ENCODE measurements at regions not wholly inside any gene's neighbourhood (a gene's known extent, or its start where the extent isn't known, plus 50 kb on each side); places are given as distances from the start of the nearest gene placed in this dataset.
"Not testable (repeated sequence)": the region's sequence is repeated elsewhere in the genome, so short reads cannot be mapped to it uniquely, and the experiment has no call there.

DNA sequence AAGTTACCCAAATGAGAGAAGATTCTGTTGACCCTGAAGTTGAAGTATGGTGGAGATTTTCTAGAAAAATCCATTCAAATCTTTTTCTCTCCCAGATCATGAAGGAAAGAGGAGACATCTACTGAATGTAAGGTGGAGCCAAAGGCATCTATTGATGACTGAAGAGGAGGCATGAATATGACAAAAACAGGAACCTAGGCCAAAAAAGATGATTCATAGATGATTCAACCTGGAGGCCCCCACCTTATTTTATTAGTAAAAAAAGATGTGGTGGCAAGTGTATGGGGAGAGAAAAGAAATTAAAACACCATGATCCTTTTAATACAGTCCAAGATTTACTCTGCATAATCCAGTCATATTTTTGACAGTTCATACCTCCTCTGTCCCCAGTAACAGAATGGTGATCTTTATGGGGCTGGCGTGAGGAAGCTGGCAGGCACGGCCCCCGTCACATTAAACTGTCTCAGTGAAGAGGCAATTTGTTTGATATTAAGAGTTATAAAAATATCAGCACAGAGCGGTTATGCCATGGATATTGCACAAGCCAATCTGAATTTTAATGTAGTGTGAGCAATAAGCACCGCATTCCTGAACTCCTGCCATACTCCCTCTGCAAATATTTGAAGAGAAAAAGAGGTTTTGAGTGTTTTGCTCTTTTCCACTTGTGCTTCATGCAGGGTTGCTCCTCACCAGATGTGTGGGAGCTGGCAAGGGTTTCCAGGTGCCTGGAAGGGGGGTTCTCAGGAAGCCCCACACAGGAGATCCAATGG is 94.4 kb downstream of the TRIM43 start:
- DNase-seq (ENCODE audit: low read depth), result peak; percentile 82

DNA sequence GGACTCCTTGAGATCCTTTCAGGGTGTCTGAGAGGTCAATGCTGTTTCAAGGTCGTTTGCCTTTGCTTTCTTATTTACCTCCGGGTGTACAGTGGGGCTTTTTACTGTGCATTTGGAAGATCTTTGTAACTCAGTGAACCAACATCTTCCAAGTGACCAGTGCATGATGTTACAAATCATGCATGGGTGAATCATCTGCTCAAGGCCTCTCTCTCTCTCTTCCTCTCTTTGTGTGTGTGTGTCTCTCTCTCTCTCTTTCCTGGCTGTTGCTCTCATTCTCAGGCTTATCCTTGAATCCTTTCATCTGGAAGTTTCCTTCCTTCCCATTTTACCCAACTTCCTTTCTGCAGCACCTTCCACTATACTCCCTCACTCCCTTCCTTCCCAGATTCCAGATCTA is 96.1 kb downstream of the TRIM43 start:
- peak; percentile 79 for DNase-seq (ENCODE audit: low read depth)

DNA sequence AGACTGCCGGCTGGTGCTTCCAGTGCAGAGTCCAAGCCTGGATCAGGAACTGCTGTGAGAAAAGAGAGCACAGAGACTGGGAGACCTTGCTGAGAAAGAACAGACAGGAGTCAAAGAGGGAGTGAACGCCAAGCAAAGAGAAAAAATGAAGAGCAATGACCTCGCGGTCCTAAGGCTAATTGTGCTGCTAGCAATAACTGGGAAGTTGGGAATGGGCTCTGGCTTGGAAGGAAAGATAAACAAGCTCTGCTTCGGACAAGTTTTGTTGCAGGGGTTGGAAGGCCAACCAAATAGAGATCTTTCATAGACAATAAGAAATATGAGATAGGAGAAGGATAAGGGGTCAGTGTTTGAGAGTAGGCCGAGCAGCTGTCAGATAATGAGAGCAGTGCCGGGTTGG is 99.4 kb downstream of the TRIM43 start:
- DNase-seq (ENCODE audit: low read depth), result not testable (repeated sequence)

DNA sequence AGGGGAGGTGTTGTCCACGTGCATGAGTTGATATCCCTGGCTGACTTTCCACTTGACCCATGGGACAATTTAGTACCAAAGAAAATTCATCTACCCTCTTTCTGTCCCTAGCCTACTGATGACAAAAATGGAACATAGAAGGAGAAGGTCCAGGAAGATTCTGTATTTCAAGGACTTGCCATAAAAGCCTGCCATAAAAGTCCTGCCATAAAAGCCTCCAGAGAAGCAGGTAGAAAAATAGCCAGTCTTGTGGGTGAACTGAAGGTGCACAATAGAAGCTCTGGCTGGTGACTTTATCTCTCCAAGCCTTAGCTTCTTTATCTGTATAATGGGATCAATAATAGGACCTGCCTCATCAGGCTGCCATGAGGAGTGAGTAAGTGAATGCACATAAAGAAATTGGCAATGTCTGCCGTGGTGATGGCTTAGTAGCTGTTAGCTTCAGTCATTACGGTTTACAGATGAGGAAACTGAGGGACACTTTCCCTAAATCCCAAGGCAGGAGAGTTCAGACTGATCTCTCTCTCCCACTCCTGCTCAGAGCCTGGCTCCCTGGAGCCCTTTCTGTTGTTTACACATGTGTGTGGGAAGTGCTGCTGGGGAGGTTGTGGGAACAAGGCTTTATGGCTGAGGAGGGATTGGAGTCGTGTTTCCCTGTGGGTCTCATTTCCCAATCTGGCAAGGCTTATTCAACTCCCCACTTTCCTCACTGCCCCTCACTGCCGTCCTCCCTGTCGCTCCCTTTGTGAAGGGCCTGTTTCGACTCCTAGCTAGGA is 101.5 kb downstream of the TRIM43 start:
- not testable (repeated sequence) for DNase-seq (ENCODE audit: low read depth)

DNA sequence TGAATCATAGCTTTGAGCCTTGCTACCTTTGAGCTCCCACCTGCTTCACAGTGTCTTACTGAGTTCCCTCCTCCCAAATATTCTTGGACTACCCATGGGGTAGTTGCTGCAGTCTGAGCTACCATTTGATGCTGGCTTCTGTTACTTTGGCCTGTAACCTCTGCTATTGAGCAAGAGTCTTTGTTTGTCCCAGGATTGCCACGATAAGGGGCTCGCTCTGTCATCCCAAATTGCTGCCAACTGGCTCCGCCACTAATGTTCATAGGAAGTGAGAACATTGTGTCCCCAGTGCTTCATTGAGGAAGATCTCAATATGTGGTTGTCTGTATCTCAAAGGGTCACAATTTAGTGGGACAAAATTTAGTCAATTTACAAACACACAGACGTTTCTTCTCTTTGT is 103.8 kb downstream of the TRIM43 start:
- no peak for DNase-seq (ENCODE audit: low read depth)

DNA sequence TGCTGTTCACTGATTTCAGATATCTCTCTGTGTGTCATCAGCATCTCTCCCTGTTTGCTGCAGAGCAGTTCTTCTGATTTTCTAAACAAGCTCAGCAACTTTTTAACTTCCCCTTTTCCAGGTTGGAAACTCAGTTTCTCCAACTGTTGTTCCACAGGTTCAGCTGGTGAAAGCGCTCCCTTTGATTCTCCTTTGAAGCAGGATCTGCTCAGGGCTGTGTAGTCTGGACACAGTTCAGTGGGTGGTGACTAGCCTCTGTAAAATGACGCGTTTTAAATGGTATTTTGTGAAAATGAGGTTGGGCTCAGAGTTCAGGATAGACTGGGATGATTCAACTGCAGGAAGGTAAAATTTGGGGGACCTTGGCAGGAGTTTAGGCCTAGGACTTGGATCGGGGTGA is 106.3 kb downstream of the TRIM43 start:
- no peak for DNase-seq (ENCODE audit: low read depth)

DNA sequence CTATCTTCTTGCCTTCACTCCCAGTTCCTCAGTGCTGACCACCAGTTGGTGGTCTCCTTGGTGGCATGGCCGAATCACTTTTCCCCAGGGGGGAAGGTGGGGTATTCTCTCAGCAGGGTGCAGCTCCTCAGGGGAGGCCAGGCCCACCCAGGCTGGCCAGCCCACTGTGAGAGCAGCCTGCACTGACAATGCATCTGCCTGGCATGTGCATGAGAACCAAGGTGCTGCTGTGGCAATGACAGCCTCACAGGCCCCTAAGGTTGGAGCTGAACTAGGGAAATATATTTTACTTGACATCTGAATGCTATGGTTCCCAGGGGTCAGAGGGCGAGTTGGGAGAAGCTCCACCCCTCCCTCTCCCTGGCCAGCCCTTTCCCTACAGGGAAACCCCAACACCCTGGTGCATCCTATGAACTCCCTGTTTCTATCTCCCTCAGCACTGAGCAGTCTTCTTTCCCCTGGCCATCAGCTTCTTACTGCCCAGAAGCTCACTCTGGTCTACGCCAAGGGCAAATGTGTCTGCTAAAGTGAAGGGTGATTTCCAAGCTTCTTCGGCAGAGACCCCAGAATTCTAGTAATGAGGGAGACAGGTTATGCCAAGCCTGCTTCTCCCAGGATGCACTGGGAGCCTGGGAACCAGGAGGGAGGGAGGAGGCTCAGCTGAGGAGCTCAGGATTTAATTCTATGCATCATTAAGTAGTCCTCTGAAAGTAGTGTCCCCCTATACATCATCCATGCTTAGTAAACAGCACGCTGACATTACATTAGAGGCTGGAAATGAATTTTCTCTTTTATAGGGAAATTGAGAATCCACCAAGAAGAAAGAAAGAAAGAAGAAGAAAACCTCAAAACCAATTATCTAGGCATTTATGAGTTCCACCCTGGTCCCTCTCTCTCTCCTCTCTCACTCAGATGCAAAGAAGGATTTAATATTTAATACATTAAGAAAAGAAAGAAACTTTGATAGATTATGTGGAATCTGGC is 107.7 kb downstream of the TRIM43 start:
- not testable (repeated sequence) for DNase-seq (ENCODE audit: low read depth)

DNA sequence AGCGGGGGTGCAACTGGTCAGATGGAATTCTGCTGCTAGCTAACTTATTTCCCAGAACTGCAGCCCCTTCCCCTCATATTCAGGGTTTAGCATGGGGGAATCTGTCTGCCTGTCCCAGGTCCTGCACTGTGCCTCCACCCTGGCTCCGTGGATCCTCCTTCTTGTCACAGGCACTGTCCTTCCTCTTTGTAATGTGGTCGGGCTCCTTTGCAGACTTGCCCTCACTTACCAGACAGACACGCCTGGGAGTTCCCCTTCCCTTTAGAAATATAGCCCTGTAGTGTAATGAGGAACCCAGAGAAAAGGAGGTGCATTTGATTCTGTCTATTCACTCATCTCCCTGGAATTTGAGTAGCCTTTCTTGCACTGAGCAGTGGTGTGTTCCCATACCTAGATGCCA is 108.7 kb downstream of the TRIM43 start:
- no peak for DNase-seq (ENCODE audit: low read depth)

DNA sequence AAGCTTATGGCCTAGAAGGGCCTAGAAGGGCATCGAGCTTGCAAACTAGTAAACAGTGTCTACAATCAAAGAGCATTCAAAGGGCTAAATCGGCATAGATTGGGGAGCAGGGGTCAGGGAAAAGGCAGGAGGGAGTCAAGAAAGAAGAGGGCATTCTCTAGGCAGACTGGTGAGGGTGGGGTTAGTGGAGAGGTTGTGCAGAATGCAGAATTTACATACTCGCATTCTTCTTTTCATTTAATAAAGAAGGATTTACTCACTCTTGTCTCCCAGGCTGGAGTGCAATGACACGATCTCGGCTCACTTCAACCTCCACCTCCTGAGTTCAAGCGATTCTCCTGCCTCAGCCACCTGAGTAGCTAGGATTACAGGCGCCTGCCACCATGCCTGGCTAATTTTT is 110.7 kb downstream of the TRIM43 start:
- DNase-seq (ENCODE audit: low read depth), result no peak

DNA sequence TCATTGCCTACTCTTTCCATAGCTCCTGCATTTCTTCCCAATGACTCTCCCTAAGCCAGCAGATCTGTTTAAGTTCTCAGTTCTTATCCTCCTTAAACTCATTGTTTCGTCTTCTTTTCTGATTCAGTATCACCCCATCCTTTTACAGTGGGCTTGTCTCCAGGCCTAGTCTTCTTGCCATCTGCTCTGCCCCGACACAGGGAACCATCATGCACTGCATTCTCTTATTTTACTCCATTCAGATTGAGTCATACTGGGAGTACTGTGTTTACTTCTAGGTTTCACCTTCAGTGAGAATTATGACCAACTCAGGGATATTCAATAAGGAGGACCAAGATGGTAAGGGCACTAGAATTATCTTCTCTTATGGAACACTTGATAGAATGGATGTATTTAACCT is 115.4 kb downstream of the TRIM43 start:
- not testable (repeated sequence) for DNase-seq (ENCODE audit: low read depth)

DNA sequence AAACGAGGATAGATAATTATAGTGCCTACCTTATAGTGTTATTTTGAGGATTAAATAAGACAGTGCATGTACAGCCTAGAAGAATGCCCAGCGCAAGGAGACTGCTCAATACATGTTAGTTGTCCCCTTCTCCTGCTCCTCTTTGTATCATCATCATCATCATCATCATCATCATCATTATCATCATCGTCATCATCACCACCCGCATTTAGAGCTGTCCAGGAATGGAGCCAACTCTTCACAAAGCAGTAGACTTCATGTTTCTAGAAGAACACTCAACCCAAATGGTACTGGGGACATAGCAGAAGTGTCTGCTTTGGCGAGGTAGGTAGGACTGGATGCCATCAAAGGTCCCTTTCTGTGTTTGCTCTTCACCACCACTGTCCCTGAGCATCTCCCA is 116.0 kb downstream of the TRIM43 start:
- no peak for DNase-seq (ENCODE audit: low read depth)

DNA sequence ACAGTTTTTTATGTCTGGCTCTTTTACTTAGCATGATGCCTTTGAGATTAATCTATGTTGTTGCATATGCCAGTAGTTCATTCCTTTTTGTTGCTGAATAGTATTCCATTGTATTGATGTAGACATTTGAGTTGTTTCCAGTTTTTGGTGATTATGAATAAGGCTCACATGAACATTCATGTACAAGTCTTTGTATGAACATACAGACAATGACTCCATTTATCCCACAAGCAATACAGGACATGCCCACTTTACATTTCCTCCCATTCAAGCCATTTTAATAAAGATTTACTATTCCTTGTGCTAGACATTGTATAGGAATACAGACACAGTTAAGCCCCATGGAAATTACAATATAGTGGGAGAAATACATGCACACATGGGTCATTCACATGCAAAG is 118.0 kb downstream of the TRIM43 start:
- DNase-seq (ENCODE audit: low read depth), result no peak

DNA sequence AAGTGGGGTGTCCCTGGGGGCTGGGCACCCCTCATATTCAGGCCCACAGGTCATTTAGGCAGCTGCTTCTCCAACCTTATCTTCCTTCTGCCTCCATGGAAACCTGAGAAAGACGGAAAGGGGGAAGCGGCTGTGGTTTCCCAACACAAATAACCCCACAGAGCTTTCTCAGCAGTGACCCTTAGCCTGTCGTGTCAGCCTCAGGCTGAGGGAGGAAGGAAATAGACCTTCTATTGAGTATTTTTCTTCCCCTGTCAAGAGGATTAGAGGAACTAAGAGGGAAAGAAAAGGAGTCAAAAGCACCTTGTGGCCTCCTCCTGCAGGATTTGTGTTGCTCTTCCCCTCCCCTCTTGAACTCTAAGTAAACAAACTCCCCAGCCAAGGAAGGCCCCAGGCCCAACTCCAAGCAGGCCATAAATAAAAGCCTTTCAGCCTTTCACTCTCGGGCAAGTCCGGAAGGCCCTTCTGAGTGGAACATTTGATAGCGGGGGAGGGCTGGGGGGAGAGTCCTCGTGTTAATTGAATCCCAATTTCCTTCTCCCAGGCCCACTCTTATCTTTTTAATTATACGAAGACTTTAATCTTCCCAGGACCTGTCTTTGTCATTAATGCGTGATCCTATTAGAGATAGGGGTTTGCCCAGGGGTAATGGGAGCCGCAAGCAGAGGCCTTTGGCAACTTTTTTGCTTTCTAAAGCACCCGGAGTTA is 121.8 kb downstream of the TRIM43 start:
- DNase-seq (ENCODE audit: low read depth), result not testable (repeated sequence)

DNA sequence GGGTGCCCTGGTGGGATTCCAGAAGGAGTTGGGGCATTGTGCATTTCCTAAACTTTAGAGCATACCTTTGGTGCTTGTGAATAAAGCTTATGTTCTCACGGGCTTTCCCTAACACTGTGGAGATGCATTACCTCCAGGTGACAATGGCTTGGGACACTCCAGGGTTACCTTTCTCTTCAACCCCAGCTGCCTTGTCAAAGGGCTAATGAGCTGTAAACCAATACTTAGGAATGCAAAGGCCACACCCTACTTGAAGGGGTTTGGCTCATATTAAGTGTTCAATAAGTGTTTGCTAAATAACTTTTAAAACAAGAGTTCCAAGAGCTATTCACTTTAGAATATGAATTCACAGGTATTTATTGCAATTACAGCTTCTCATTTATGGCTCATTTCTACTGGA is 122.6 kb downstream of the TRIM43 start:
- not testable (repeated sequence) for DNase-seq (ENCODE audit: low read depth)

DNA sequence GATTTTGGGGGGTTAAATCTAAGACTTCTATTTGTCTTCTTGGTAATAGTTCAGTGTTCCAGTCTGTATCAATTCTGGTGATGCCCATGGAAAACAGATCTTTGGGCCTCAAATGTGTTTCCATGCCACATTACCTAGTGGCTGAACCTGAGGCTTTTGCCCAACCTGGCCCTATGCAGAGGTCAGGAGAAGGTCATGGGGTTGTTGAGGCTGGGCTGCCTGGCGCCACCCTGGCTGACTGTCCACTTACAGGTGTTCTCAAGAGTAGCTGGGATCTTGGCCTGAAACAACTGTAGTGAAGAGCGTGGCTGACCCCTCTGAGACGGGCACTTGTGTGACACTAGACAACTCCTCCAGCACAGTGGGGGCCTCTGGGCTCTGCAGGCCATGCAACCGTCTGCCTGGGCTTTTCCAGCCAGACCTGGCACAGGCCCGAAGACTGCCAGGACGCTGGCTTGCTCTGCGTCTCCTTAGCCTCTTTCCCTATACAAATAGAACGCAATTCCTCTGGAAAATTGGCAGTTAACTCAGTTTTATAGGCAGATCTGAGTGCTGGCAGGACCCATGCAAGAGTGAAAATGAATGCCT is 127.8 kb downstream of the TRIM43 start:
- no peak for DNase-seq (ENCODE audit: low read depth)

DNA sequence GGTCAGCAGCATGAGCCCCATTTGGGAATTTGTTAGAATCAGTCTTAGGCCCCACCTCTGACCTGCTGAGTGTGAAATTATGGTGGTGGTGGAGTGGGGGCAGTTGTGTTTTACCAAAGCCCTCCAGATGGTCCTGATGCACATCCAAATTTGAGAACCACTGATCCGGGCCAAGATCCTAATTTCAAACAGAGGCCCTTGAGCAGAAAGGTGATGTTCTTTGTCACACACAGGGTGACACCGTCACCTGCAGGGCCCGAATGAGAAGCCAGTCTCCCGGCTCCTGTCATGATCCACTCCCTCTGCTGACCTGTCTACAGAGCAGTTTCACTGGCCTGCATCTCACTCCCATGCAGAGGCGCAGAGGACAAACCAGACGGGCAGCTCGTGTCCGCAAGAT is 129.9 kb downstream of the TRIM43 start:
- DNase-seq (ENCODE audit: low read depth), result no peak

DNA sequence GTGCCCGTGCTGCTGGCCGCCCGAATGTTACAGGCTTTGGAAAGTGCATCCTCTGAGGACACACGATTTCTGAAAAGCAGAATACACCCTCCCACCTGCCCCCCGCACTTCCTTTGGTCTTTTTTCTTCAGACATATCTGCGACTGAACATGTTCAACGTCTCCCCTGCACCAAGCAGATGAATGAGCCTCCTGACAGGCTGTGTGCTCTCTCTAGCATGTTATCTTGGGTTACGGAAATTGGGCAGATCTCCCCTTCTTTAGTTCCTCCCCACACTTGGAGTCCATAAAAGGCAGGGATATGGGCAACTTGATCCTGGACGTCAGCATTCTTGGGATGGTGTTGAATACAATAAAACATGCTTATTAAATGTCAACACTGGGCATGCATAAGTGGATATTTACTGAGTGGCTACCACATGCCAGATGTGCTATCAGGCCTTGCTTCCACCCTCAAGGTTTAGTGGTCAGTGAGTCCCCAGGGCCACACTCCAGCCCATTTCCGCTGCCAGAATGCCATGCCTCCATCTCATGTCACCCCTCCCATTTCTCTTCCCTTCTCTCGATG is 130.4 kb downstream of the TRIM43 start:
- no peak for DNase-seq (ENCODE audit: low read depth)

DNA sequence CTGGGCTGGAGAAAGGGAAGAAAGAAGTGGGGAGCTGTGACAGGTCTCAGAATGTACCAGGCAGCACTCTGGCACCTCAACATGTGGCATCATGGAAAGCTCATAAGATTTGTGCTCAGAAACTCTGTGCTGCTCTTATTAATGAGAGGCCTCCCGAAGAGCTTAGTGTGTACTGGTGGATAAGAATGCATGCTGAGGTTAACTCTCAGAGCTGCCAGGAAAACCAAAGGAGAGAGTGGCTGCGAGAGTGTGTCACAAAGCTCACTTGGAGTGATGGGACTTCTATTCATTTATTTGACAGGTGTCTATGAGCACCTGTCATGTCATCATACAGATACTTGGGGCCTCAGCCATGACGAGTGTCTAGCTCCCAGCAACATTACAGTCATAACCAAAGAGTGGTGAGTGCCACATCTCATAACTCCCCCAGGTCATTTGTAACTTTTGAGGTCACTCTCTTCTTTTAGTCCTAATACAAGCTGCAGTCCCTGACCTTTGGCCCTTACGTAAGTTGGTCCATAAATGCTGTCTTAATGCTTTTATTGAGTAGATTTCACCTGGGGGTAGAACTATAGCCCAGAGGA is 131.9 kb downstream of the TRIM43 start:
- not testable (repeated sequence) for DNase-seq (ENCODE audit: low read depth)

DNA sequence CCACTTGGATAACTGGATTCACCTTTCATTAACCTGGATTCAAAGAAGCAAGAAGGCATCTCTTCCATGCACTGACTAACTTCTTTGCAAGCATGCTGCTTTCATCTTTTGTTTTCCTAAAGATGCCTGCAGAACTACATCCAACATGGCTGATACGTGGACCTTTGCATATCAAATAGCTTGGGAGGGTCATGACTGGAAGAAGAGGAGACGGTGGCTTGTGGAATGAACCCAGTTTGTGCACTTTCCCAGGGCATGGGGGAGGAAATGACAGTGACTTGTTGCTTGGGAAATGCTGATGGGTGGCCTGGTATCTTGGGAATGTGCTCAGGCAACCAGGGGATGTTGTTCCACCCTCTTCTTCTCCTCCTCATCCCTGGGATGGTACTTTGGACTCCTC is 133.4 kb downstream of the TRIM43 start:
- not testable (repeated sequence) for DNase-seq (ENCODE audit: low read depth)

DNA sequence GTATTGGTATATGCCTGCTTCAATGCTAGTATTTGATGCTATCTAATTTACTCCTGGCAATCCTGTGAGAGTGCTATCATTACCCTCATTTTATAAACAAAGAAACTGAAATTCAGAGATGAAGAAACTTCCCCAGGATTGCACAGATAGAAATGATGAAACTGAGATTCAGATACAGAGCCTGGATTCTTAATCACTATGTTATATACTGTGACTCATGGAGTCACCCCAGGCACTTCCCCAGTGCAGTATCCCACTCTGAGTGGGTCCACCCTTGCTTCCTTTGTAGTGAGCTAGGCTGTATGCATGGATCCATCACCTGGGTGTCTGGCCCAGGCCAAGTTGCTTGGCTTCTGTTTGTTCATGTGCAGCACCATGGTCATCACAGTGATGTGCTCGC is 133.9 kb downstream of the TRIM43 start:
- peak; percentile 54 for DNase-seq (ENCODE audit: low read depth)

DNA sequence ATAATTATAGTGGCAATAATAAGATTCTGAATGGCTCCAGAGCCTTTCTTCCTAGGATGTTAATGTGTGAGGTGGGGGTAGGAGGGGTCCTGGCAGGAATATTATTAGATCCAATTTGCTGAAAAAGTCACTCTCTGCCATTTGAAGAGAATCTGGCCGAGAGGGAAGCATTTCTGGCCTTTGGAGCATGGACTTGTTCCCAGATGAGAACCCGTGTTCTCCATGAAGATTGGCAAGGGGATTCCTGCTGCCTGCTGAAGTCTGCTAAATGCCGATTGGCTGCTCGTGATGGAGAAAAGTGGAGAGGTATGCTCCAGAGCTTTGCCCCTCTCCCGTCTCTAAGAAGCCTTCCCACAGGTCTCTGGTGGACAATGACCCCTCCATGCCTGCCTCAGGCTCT is 135.6 kb downstream of the TRIM43 start:
- DNase-seq (ENCODE audit: low read depth), result not testable (repeated sequence)

All from ELR (cell line).